OCI-LY3 (cell line): ENCODE measurements at regions not wholly inside any gene's neighbourhood (a gene's known extent, or its start where the extent isn't known, plus 50 kb on each side); places are given as distances from the start of the nearest gene placed in this dataset.

Experiments used
- H2AFZ ChIP-seq: fragments of 200-600, 300-600 bp; shearing (Covaris generic); 2 replicates; pipeline ENCODE4 v1.6.0; 2014; ENCODE audit warnings: antibody characterized with exemption, low read depth, low read length
- H3K27ac ChIP-seq: fragments of 200-600, 300-600 bp; sonication (generic); 2 replicates; pipeline ENCODE4 v1.5.1; 2014; ENCODE audit warnings: mild to moderate bottlenecking, low read length, moderate library complexity, mixed read lengths
- H3K27me3 ChIP-seq: fragments of 200-600, 300-600 bp; sonication (generic); 2 replicates; pipeline ENCODE4 v1.6.1; 2014; ENCODE audit warnings: low read depth, low read length, mixed read lengths
- H3K36me3 ChIP-seq: fragments of 200-600, 300-600 bp; sonication (generic); replicated peaks from 2 replicates; pipeline ENCODE3; 2014; ENCODE audit warnings: low read depth, low read length, mixed read lengths
- H3K4me1 ChIP-seq: fragments of 300-600, 200-600 bp; sonication (generic); 2 replicates; pipeline ENCODE4 v1.6.1; 2014; ENCODE audit warnings: low read length, mixed read lengths
- H3K4me2 ChIP-seq: fragments of 200-600, 300-600 bp; sonication (generic); 2 replicates; pipeline ENCODE4 v1.6.1; 2014; ENCODE audit warnings: low read length, mixed read lengths
- H3K4me3 ChIP-seq: fragments of 300-600, 200-600 bp; sonication (generic); 2 replicates; pipeline ENCODE4 v1.5.1; 2014; ENCODE audit warnings: antibody characterized with exemption, mild to moderate bottlenecking, low read length, moderate library complexity
- H3K79me2 ChIP-seq: fragments of 300-600, 200-600 bp; shearing (Covaris generic); 2 replicates; pipeline ENCODE4 v1.6.1; 2014; ENCODE audit warnings: mild to moderate bottlenecking, low read length, mixed read lengths
- H3K9ac ChIP-seq: fragments of 300-600, 200-600 bp; shearing (Covaris generic); 2 replicates; pipeline ENCODE4 v1.6.0; 2014; ENCODE audit warnings: mild to moderate bottlenecking, low read length, moderate library complexity
- H3K9me3 ChIP-seq: fragments of 200-600, 300-600 bp; shearing (Covaris generic); 2 replicates; pipeline ENCODE4 v1.6.1; 2014; ENCODE audit warnings: low read length, mixed read lengths; ENCODE audit not compliant: insufficient read depth
- H4K20me1 ChIP-seq: fragments of 200-600, 300-600 bp; sonication (generic); 2 replicates; pipeline ENCODE4 v1.6.1; 2016; ENCODE audit warnings: low read length, mixed read lengths; ENCODE audit not compliant: insufficient read depth
- EZH2phosphoT487 ChIP-seq: fragments of 200-600 bp; shearing (Covaris generic); IDR thresholded peaks from 2 replicates; pipeline ENCODE4 v1.6.1; 2018; ENCODE audit warnings: antibody characterized with exemption, mixed run types, low read depth
- TF ChIP-seq, protein P1 (sequence below): fragments of 200-600, 300-600 bp; sonication (generic); IDR thresholded peaks from 2 replicates; pipeline ENCODE4 v1.5.1; 2014; ENCODE audit warnings: antibody characterized with exemption, low read length, low read depth

- Histone ChIP-seq H3K4me2 (no peak overlapping the region), H4K20me1 (no peaks in the 10 kb centered on the region; the same call in 1 of the 2 replicates), H3K9me3 (no peaks in the 10 kb centered on the region), H3K4me1 (peaks cover 15% of the 10 kb centered on the region), H3K79me2 (no peaks in the 10 kb centered on the region), H3K4me3 (no peak overlapping the region), H3K9ac (no peak overlapping the region), H2AFZ (no peak overlapping the region), H3K36me3 (no peaks in the 10 kb centered on the region), H3K27me3 (peaks cover 75% of the 10 kb centered on the region), H3K27ac (no peak overlapping the region)
- no peak for TF ChIP-seq EZH2phosphoT487
- TF ChIP-seq, protein P1, sequence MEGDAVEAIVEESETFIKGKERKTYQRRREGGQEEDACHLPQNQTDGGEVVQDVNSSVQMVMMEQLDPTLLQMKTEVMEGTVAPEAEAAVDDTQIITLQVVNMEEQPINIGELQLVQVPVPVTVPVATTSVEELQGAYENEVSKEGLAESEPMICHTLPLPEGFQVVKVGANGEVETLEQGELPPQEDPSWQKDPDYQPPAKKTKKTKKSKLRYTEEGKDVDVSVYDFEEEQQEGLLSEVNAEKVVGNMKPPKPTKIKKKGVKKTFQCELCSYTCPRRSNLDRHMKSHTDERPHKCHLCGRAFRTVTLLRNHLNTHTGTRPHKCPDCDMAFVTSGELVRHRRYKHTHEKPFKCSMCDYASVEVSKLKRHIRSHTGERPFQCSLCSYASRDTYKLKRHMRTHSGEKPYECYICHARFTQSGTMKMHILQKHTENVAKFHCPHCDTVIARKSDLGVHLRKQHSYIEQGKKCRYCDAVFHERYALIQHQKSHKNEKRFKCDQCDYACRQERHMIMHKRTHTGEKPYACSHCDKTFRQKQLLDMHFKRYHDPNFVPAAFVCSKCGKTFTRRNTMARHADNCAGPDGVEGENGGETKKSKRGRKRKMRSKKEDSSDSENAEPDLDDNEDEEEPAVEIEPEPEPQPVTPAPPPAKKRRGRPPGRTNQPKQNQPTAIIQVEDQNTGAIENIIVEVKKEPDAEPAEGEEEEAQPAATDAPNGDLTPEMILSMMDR, result no peak
Observed at GRCh38 chr4:159049780-159050375, 53.0 kb upstream of the RAPGEF2 start.

GRCh38 chr4:159051245-159052071 is 51.4 kb upstream of the RAPGEF2 start:
- Histone ChIP-seq H2AFZ (no peak overlapping the region), H3K9ac (no peak overlapping the region), H3K36me3 (no peaks in the 10 kb centered on the region), H3K9me3 (no peaks in the 10 kb centered on the region), H3K27ac (no peak overlapping the region), H3K4me1 (peaks cover 25% of the 10 kb centered on the region), H3K4me3 (peak overlapping the region; percentile 36), H3K79me2 (no peaks in the 10 kb centered on the region), H4K20me1 (peaks cover 1% of the 10 kb centered on the region; the same call in 1 of the 2 replicates), H3K27me3 (peaks cover 79% of the 10 kb centered on the region), H3K4me2 (peak overlapping the region; percentile 66)
- no peak for TF ChIP-seq EZH2phosphoT487
- TF ChIP-seq, protein P1, result no peak

DNA sequence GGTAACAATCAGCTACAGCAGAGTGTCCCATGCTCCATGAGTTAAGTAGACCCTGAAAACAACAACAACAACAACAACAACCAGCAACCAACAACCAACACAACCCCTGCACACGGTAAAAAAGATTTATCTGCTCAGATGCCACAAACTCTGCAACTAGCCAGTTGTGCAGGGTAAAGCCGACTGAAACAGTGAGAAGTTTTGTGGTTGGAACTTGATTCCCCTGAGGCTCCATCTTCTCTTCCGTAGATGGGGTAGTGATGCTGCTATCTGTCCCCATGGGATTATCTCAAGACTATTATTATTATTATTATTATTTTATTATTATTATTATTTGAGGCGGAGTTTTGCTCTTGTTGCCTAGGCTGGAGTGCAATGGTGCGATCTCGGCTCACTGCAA is 50.6 kb upstream of the RAPGEF2 start:
- peak overlapping the region; percentile 36 for H3K4me3 ChIP-seq

More for the DNA sequence above, 50.6 kb upstream of the RAPGEF2 start:
- Histone ChIP-seq H3K9ac (no peak overlapping the region), H3K9me3 (no peaks in the 10 kb centered on the region), H3K79me2 (no peaks in the 10 kb centered on the region), H4K20me1 (peaks cover 3% of the 10 kb centered on the region; the same call in 1 of the 2 replicates), H3K27me3 (peaks cover 82% of the 10 kb centered on the region), H3K27ac (no peak overlapping the region), H2AFZ (no peak overlapping the region), H3K4me2 (peak overlapping the region; percentile 66), H3K36me3 (no peaks in the 10 kb centered on the region), H3K4me1 (peaks cover 25% of the 10 kb centered on the region)
- TF ChIP-seq, protein P1, result no peak
- TF ChIP-seq EZH2phosphoT487, result no peak
